NT2/D1 (cell line): ENCODE measurements at regions not wholly inside any gene's neighbourhood (a gene's known extent, or its start where the extent isn't known, plus 50 kb on each side); places are given as distances from the start of the nearest gene placed in this dataset.

ENCODE experiments used
- DNase-seq: peaks from one replicate; pipeline ENCODE4 v3.0.0-alpha.2; 2011; ENCODE audit warnings: low read depth, low spot score
- H3K27me3 ChIP-seq: 2 replicates; pipeline ENCODE4 v1.6.0; 2011; ENCODE audit warnings: mild to moderate bottlenecking; ENCODE audit not compliant: insufficient read length, insufficient read depth
- H3K36me3 ChIP-seq: 2 replicates; pipeline ENCODE4 v1.6.1; 2011; ENCODE audit warnings: mild to moderate bottlenecking, low read length, mixed read lengths; ENCODE audit not compliant: insufficient read depth, insufficient read length
- H3K4me1 ChIP-seq: 2 replicates; pipeline ENCODE4 v1.5.1; 2011; ENCODE audit not compliant: insufficient read depth, insufficient read length
- H3K4me3 ChIP-seq: 2 replicates; pipeline ENCODE4 v1.5.1; 2011; ENCODE audit warnings: low read depth; ENCODE audit not compliant: insufficient read length
- H3K9ac ChIP-seq: 2 replicates; pipeline ENCODE4 v1.6.0; 2011; ENCODE audit warnings: low read depth; ENCODE audit not compliant: insufficient read length
- H3K9me3 ChIP-seq: 2 replicates; pipeline ENCODE4 v1.5.1; 2011; ENCODE audit warnings: mild to moderate bottlenecking, low read length; ENCODE audit not compliant: insufficient read depth
- SUZ12 ChIP-seq: IDR thresholded peaks from 2 replicates; pipeline ENCODE4 v1.6.1; 2011; ENCODE audit not compliant: insufficient read length, insufficient read depth; ENCODE audit errors: extremely low read depth
- YY1 ChIP-seq: IDR thresholded peaks from 2 replicates; pipeline ENCODE4 v1.6.1; 2011; ENCODE audit not compliant: insufficient read length, insufficient read depth
- ZNF274 ChIP-seq: IDR thresholded peaks from 2 replicates; pipeline ENCODE4 v1.6.1; 2011; ENCODE audit warnings: mild to moderate bottlenecking, low read depth, low read length

DNA sequence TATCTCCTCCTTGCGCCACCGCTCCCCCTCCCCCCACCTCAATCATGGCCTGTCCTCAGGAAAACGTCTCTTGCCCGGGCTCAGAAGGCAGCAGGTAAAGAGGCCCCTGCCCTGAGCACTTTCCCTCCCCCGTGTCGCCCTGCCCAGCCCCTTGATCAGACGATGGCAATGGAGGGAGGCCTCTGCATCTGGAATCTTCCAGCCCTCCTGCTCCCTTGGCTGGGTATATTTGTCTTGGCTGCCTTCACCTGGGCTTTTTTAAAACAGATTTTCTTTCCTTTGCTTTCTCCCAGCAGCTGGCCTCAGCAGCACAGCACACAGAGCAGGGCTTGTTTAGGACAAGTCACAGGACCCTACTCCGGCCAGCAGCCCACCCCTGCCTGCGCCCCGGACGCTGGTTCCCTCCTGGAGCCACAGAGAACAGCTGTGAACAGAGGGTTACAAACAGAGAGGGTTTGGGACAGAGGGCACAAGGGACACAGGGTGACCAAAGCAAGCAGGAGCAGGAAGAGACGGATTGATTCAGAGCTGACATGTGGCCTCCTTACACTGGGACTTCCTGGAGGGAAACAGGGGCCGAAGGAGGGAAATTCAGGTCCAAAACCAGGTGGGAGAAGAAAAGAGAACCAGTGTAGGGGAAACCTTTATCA lies 78.7 kb downstream of the ISG20 start:
- H3K4me3 ChIP-seq, result no peak overlapping the region
- no peak for DNase-seq
- no peaks in the 10 kb centered on the region for H3K36me3 ChIP-seq
- H3K9me3 ChIP-seq, result no peaks in the 10 kb centered on the region
- H3K4me1 ChIP-seq, result peaks cover 3% of the 10 kb centered on the region
- peaks cover 7% of the 10 kb centered on the region for H3K27me3 ChIP-seq
- TF ChIP-seq ZNF274, result no peak
- TF ChIP-seq YY1, result no peak
- no peak for TF ChIP-seq SUZ12
- H3K9ac ChIP-seq, result no peak overlapping the region

DNA sequence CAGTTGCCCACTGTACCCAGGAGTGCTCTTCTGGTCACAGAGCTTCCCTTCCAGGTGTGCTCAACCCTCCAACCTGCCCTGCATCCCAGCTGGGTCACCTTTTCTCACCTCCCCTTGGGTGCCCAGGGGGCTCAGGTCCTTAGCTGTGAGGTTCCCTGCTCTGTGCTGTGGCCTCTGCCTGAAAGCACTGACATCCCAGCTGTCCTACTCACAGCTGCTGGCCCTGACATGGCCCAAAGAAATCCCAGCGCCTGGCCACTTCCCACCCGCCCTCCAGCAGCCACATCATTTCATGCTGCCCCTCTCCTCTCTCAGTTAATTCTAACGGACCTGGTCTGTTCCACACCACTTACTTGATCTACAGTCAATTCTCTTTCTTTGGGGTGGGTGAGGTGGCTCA lies 79.9 kb downstream of the ISG20 start:
- H3K36me3 ChIP-seq, result no peaks in the 10 kb centered on the region
- H3K27me3 ChIP-seq, result peaks cover 7% of the 10 kb centered on the region
- peaks cover 3% of the 10 kb centered on the region for H3K4me1 ChIP-seq
- no peak overlapping the region for H3K4me3 ChIP-seq
- no peak for DNase-seq
- TF ChIP-seq YY1 (no peak), ZNF274 (no peak), SUZ12 (no peak)
- no peaks in the 10 kb centered on the region for H3K9me3 ChIP-seq
- H3K9ac ChIP-seq, result no peak overlapping the region

DNA sequence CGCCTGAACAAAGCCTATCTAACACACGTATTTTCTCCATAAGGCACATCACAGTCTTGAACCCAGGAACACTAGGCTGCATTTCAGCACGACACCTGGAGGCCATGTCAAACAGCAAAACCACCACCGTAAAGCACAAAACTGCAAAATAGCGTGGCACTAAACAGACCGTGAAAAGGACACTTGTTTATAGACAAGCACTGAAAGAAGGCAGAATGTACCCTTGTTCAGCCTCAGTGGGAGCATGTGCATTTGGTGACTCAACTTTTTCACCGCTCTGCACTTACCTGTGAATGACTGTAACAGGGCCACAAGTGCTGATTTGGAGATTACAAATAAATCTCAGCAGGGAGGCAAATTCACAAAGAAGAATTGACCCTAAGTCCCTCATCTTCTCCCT lies 80.8 kb downstream of the ISG20 start:
- Histone ChIP-seq H3K9me3 (no peaks in the 10 kb centered on the region), H3K27me3 (peaks cover 4% of the 10 kb centered on the region), H3K9ac (no peak overlapping the region), H3K36me3 (no peaks in the 10 kb centered on the region), H3K4me1 (peaks cover 3% of the 10 kb centered on the region), H3K4me3 (no peak overlapping the region)
- TF ChIP-seq ZNF274, result no peak
- no peak for TF ChIP-seq YY1
- TF ChIP-seq SUZ12, result no peak
- no peak for DNase-seq

- no peak for TF ChIP-seq SUZ12
- TF ChIP-seq YY1, result no peak
- no peak for TF ChIP-seq ZNF274
- Histone ChIP-seq H3K9ac (no peak overlapping the region), H3K4me3 (no peak overlapping the region), H3K27me3 (no peaks in the 10 kb centered on the region), H3K36me3 (no peaks in the 10 kb centered on the region), H3K9me3 (no peaks in the 10 kb centered on the region), H3K4me1 (no peaks in the 10 kb centered on the region)
- DNase-seq, result no peak
Observed at GRCh38 chr15:88725305-88726210, 77.7 kb upstream of the ACAN start.

GRCh38 chr15:88727439-88727838 lies 75.8 kb upstream of the ACAN start:
- H3K27me3 ChIP-seq, result no peaks in the 10 kb centered on the region
- TF ChIP-seq YY1 (no peak), ZNF274 (no peak), SUZ12 (no peak)
- no peaks in the 10 kb centered on the region for H3K36me3 ChIP-seq
- no peak overlapping the region for H3K9ac ChIP-seq
- no peaks in the 10 kb centered on the region for H3K4me1 ChIP-seq
- no peaks in the 10 kb centered on the region for H3K9me3 ChIP-seq
- no peak for DNase-seq
- no peak overlapping the region for H3K4me3 ChIP-seq

GRCh38 chr15:88729581-88729980 lies 73.7 kb upstream of the ACAN start:
- Histone ChIP-seq H3K4me1 (no peaks in the 10 kb centered on the region), H3K36me3 (no peaks in the 10 kb centered on the region), H3K9ac (no peak overlapping the region), H3K27me3 (no peaks in the 10 kb centered on the region), H3K9me3 (no peaks in the 10 kb centered on the region), H3K4me3 (no peak overlapping the region)
- TF ChIP-seq YY1 (no peak), ZNF274 (no peak), SUZ12 (no peak)
- no peak for DNase-seq

DNA sequence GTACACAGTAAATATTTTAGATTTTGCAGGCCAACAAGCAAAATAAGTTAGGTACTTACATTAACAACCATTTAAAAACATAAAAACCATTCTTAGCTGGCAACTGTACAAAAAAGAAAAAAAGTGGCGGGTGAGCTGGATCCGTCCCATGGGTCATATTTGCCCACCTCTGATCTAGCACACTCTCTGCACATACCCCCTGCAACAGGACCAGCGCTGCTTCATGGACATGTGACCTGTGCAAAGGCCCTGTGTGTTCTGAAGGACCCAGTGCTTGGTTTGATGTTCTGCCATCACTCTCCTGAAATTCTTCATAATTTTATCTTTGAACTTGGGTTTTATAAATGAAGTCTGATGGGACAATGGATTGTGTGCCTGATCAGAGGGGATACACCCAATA lies 72.5 kb upstream of the ACAN start:
- no peak overlapping the region for H3K9ac ChIP-seq
- H3K4me1 ChIP-seq, result no peaks in the 10 kb centered on the region
- no peaks in the 10 kb centered on the region for H3K36me3 ChIP-seq
- TF ChIP-seq YY1 (no peak), ZNF274 (no peak), SUZ12 (no peak)
- no peaks in the 10 kb centered on the region for H3K9me3 ChIP-seq
- DNase-seq, result no peak
- no peaks in the 10 kb centered on the region for H3K27me3 ChIP-seq
- no peak overlapping the region for H3K4me3 ChIP-seq
